ENCODE measurements at regions not wholly inside any gene's neighbourhood (a gene's known extent, or its start where the extent isn't known, plus 50 kb on each side); places are given as distances from the start of the nearest gene placed in this dataset.
"Not testable (repeated sequence)": the region's sequence is repeated elsewhere in the genome, so short reads cannot be mapped to it uniquely, and the experiment has no call there.

- no peaks in the 10 kb centered on the region for H3K36me3 ChIP-seq (ENCODE audit: insufficient read depth, low read length)
- H3K9ac ChIP-seq (ENCODE audit: low read length) = peak overlapping the region; percentile 68
- H3K27ac ChIP-seq (ENCODE audit: low read depth, low read length) = peak overlapping the region; percentile 93
- H3K9me3 ChIP-seq (ENCODE audit: low read length) = no peaks in the 10 kb centered on the region
- peak overlapping the region; percentile 51 to 91 for H3K4me3 ChIP-seq (ENCODE audit: low read depth in 1 of 2, low read length in 2 of 2)
- no peaks in the 10 kb centered on the region for H3K27me3 ChIP-seq (ENCODE audit: control insufficient read depth in 1 of 2, insufficient read depth in 2 of 2, low read length in 2 of 2)
- no peaks in the 10 kb centered on the region for H3K4me1 ChIP-seq (ENCODE audit: insufficient read depth, low read length)
Observed at GRCh38 chr17:30600060-30600829, 123.0 kb downstream of the GOSR1 start.

- Histone ChIP-seq H3K27ac (ENCODE audit: low read depth, low read length) (peak overlapping the region; percentile 93), H3K36me3 (ENCODE audit: insufficient read depth, low read length) (no peaks in the 10 kb centered on the region), H3K9ac (ENCODE audit: low read length) (peak overlapping the region; percentile 68), H3K4me1 (ENCODE audit: insufficient read depth, low read length) (no peaks in the 10 kb centered on the region), H3K27me3 (ENCODE audit: control insufficient read depth in 1 of 2, insufficient read depth in 2 of 2, low read length in 2 of 2) (no peaks in the 10 kb centered on the region), H3K9me3 (ENCODE audit: low read length) (no peaks in the 10 kb centered on the region), H3K4me3 (ENCODE audit: low read depth in 1 of 2, low read length in 2 of 2) (peak overlapping the region; percentile 51 to 91)
Observed at GRCh38 chr17:30599428-30600059, 122.3 kb downstream of the GOSR1 start.

- H3K9me3 ChIP-seq (ENCODE audit: low read length) = no peaks in the 10 kb centered on the region
- H3K27me3 ChIP-seq (ENCODE audit: control insufficient read depth in 1 of 2, insufficient read depth in 2 of 2, low read length in 2 of 2) = no peaks in the 10 kb centered on the region
- H3K27ac ChIP-seq (ENCODE audit: low read depth, low read length) = no peak overlapping the region
- H3K4me3 ChIP-seq (ENCODE audit: low read depth in 1 of 2, low read length in 2 of 2) = no peak overlapping the region
- H3K4me1 ChIP-seq (ENCODE audit: insufficient read depth, low read length) = no peaks in the 10 kb centered on the region
- no peaks in the 10 kb centered on the region for H3K36me3 ChIP-seq (ENCODE audit: insufficient read depth, low read length)
- no peak overlapping the region for H3K9ac ChIP-seq (ENCODE audit: low read length)
Observed at GRCh38 chr17:30597776-30598288, 120.6 kb downstream of the GOSR1 start.

- not testable (repeated sequence) for H3K27me3 ChIP-seq (ENCODE audit: control insufficient read depth in 1 of 2, insufficient read depth in 2 of 2, low read length in 2 of 2); H3K9ac ChIP-seq (ENCODE audit: low read length); H3K4me3 ChIP-seq (ENCODE audit: low read depth in 1 of 2, low read length in 2 of 2); H3K36me3 ChIP-seq (ENCODE audit: insufficient read depth, low read length); H3K4me1 ChIP-seq (ENCODE audit: insufficient read depth, low read length); H3K27ac ChIP-seq (ENCODE audit: low read depth, low read length); H3K9me3 ChIP-seq (ENCODE audit: low read length)
Observed at GRCh38 chr17:30596948-30597775, 120.0 kb downstream of the GOSR1 start.

GRCh38 chr17:30594953-30595371 lies 117.8 kb downstream of the GOSR1 start:
- not testable (repeated sequence) for H3K4me3 ChIP-seq (ENCODE audit: low read depth in 1 of 2, low read length in 2 of 2); H3K9ac ChIP-seq (ENCODE audit: low read length); H3K27me3 ChIP-seq (ENCODE audit: control insufficient read depth in 1 of 2, insufficient read depth in 2 of 2, low read length in 2 of 2); H3K36me3 ChIP-seq (ENCODE audit: insufficient read depth, low read length); H3K27ac ChIP-seq (ENCODE audit: low read depth, low read length); H3K9me3 ChIP-seq (ENCODE audit: low read length); H3K4me1 ChIP-seq (ENCODE audit: insufficient read depth, low read length)

GRCh38 chr17:30594223-30594952 lies 117.2 kb downstream of the GOSR1 start:
- no peak overlapping the region for H3K9ac ChIP-seq (ENCODE audit: low read length)
- no peaks in the 10 kb centered on the region for H3K4me1 ChIP-seq (ENCODE audit: insufficient read depth, low read length)
- H3K36me3 ChIP-seq (ENCODE audit: insufficient read depth, low read length) = no peaks in the 10 kb centered on the region
- no peaks in the 10 kb centered on the region for H3K9me3 ChIP-seq (ENCODE audit: low read length)
- H3K27ac ChIP-seq (ENCODE audit: low read depth, low read length) = no peak overlapping the region
- H3K27me3 ChIP-seq (ENCODE audit: control insufficient read depth in 1 of 2, insufficient read depth in 2 of 2, low read length in 2 of 2) = no peaks in the 10 kb centered on the region
- no peak overlapping the region for H3K4me3 ChIP-seq (ENCODE audit: low read depth in 1 of 2, low read length in 2 of 2)

GRCh38 chr17:30590081-30590733 lies 113.0 kb downstream of the GOSR1 start:
- H3K27me3 ChIP-seq (ENCODE audit: control insufficient read depth in 1 of 2, insufficient read depth in 2 of 2, low read length in 2 of 2) = no peaks in the 10 kb centered on the region
- H3K9ac ChIP-seq (ENCODE audit: low read length) = no peak overlapping the region
- H3K4me3 ChIP-seq (ENCODE audit: low read depth in 1 of 2, low read length in 2 of 2) = no peak overlapping the region
- H3K4me1 ChIP-seq (ENCODE audit: insufficient read depth, low read length) = no peaks in the 10 kb centered on the region
- no peaks in the 10 kb centered on the region for H3K36me3 ChIP-seq (ENCODE audit: insufficient read depth, low read length)
- H3K9me3 ChIP-seq (ENCODE audit: low read length) = no peaks in the 10 kb centered on the region
- H3K27ac ChIP-seq (ENCODE audit: low read depth, low read length) = no peak overlapping the region

- no peak overlapping the region for H3K9ac ChIP-seq (ENCODE audit: low read length)
- no peak overlapping the region for H3K4me3 ChIP-seq (ENCODE audit: low read depth in 1 of 2, low read length in 2 of 2)
- H3K9me3 ChIP-seq (ENCODE audit: low read length) = no peaks in the 10 kb centered on the region
- no peaks in the 10 kb centered on the region for H3K4me1 ChIP-seq (ENCODE audit: insufficient read depth, low read length)
- H3K36me3 ChIP-seq (ENCODE audit: insufficient read depth, low read length) = no peaks in the 10 kb centered on the region
- H3K27ac ChIP-seq (ENCODE audit: low read depth, low read length) = no peak overlapping the region
- no peaks in the 10 kb centered on the region for H3K27me3 ChIP-seq (ENCODE audit: control insufficient read depth in 1 of 2, insufficient read depth in 2 of 2, low read length in 2 of 2)
Observed at GRCh38 chr17:30589431-30589830, 112.2 kb downstream of the GOSR1 start.

- H3K4me1 ChIP-seq (ENCODE audit: insufficient read depth, low read length) = no peaks in the 10 kb centered on the region
- H3K4me3 ChIP-seq (ENCODE audit: low read depth in 1 of 2, low read length in 2 of 2) = no peak overlapping the region
- no peaks in the 10 kb centered on the region for H3K36me3 ChIP-seq (ENCODE audit: insufficient read depth, low read length)
- H3K27me3 ChIP-seq (ENCODE audit: control insufficient read depth in 1 of 2, insufficient read depth in 2 of 2, low read length in 2 of 2) = no peaks in the 10 kb centered on the region
- H3K27ac ChIP-seq (ENCODE audit: low read depth, low read length) = no peak overlapping the region
- no peak overlapping the region for H3K9ac ChIP-seq (ENCODE audit: low read length)
- H3K9me3 ChIP-seq (ENCODE audit: low read length) = no peaks in the 10 kb centered on the region
Observed at GRCh38 chr17:30588798-30589247, 111.6 kb downstream of the GOSR1 start.

- Histone ChIP-seq H3K9me3 (ENCODE audit: low read length) (no peaks in the 10 kb centered on the region), H3K4me3 (ENCODE audit: low read depth in 1 of 2, low read length in 2 of 2) (no peak overlapping the region)
Observed at GRCh38 chr17:30586818-30587595, 109.8 kb downstream of the GOSR1 start.

More at GRCh38 chr17:30586818-30587595, 109.8 kb downstream of the GOSR1 start:
- no peak overlapping the region for H3K27ac ChIP-seq (ENCODE audit: low read depth, low read length)
- H3K4me1 ChIP-seq (ENCODE audit: insufficient read depth, low read length) = no peaks in the 10 kb centered on the region
- no peak overlapping the region for H3K9ac ChIP-seq (ENCODE audit: low read length)
- H3K36me3 ChIP-seq (ENCODE audit: insufficient read depth, low read length) = no peaks in the 10 kb centered on the region
- H3K27me3 ChIP-seq (ENCODE audit: control insufficient read depth in 1 of 2, insufficient read depth in 2 of 2, low read length in 2 of 2) = no peaks in the 10 kb centered on the region
